Neutrophil (primary cell): ENCODE measurements at regions not wholly inside any gene's neighbourhood (a gene's known extent, or its start where the extent isn't known, plus 50 kb on each side); places are given as distances from the start of the nearest gene placed in this dataset.

Source experiments
- H3K27ac ChIP-seq: fragments of 200-600 bp; sonication (generic); 2 replicates; pipeline ENCODE4 v1.5.1; 2016; ENCODE audit warnings: mild to moderate bottlenecking, moderate library complexity
- H3K27me3 ChIP-seq: fragments of 200-600 bp; sonication (generic); 2 replicates; pipeline ENCODE4 v1.6.0; 2016; ENCODE audit warnings: mild to moderate bottlenecking
- H3K36me3 ChIP-seq: fragments of 200-600 bp; sonication (generic); 2 replicates; pipeline ENCODE4 v1.5.1; 2017
- H3K4me1 ChIP-seq, 2 experiments: fragments of 200-600 bp in 1 of 2; sonication (generic) in 1 of 2; 1 replicate in 1 of 2; 2 replicates in 1 of 2; pipeline versions ENCODE4 v1.5.1 to v1.6.1; 2013 to 2016; ENCODE audit warnings: low read depth in 1 of 2, low read length in 1 of 2, mild to moderate bottlenecking in 1 of 2, moderate library complexity in 1 of 2; ENCODE audit not compliant: control insufficient read depth in 1 of 2, insufficient read depth in 1 of 2
- H3K4me3 ChIP-seq, 2 experiments: fragments of 200-600 bp in 1 of 2; sonication (generic) in 1 of 2; 1 replicate in 1 of 2; 2 replicates in 1 of 2; pipeline ENCODE4 v1.5.1; 2013 to 2016; ENCODE audit warnings: low read depth in 1 of 2, low read length in 1 of 2, mild to moderate bottlenecking in 1 of 2, moderate library complexity in 1 of 2
- H3K9me3 ChIP-seq: fragments of 200-600 bp; sonication (generic); 2 replicates; pipeline ENCODE4 v1.5.1; 2016
- CTCF ChIP-seq: fragments of 200-600 bp; sonication (generic); IDR thresholded peaks from 2 replicates; pipeline ENCODE4 v1.5.1; 2016; ENCODE audit warnings: antibody characterized with exemption

GRCh38 chr2:113838744-113839444, 51.0 kb upstream of the ACTR3 start:
- Histone ChIP-seq H3K4me3 (no peak overlapping the region), H3K36me3 (no peaks in the 10 kb centered on the region), H3K27ac (no peak overlapping the region), H3K27me3 (no peaks in the 10 kb centered on the region), H3K4me1 (peaks cover 11 to 12% of the 10 kb centered on the region in 2 experiments), H3K9me3 (no peaks in the 10 kb centered on the region)
- no peak for TF ChIP-seq CTCF

- Histone ChIP-seq H3K9me3 (no peaks in the 10 kb centered on the region), H3K27me3 (no peaks in the 10 kb centered on the region), H3K36me3 (no peaks in the 10 kb centered on the region), H3K4me1 (peaks cover 17% of the 10 kb centered on the region in 2 experiments), H3K27ac (no peak overlapping the region), H3K4me3 (no peak overlapping the region)
- TF ChIP-seq CTCF: no peak
Observed at GRCh38 chr2:113838277-113838676, 51.6 kb upstream of the ACTR3 start.

- Histone ChIP-seq H3K27me3 (no peaks in the 10 kb centered on the region), H3K9me3 (no peaks in the 10 kb centered on the region), H3K36me3 (no peaks in the 10 kb centered on the region), H3K27ac (peak overlapping the region; percentile 82), H3K4me3 (peak overlapping the region in 1 of 2 experiments; percentile 31), H3K4me1 (peaks cover 17 to 27% of the 10 kb centered on the region in 2 experiments)
- no peak for TF ChIP-seq CTCF
Observed at GRCh38 chr2:113834051-113834730, 55.7 kb upstream of the ACTR3 start.

GRCh38 chr2:113832795-113833290, 57.0 kb upstream of the ACTR3 start:
- H3K27me3 ChIP-seq: no peaks in the 10 kb centered on the region
- peaks cover 17 to 28% of the 10 kb centered on the region in 2 experiments for H3K4me1 ChIP-seq
- no peak for TF ChIP-seq CTCF

GRCh38 chr2:113831161-113831560, 58.7 kb upstream of the ACTR3 start:
- H3K4me1 ChIP-seq: peaks cover 17 to 28% of the 10 kb centered on the region in 2 experiments

More at GRCh38 chr2:113832795-113833290, 57.0 kb upstream of the ACTR3 start:
- Histone ChIP-seq H3K9me3 (no peaks in the 10 kb centered on the region), H3K4me3 (no peak overlapping the region), H3K36me3 (no peaks in the 10 kb centered on the region), H3K27ac (no peak overlapping the region)

More at GRCh38 chr2:113831161-113831560, 58.7 kb upstream of the ACTR3 start:
- no peak for TF ChIP-seq CTCF
- Histone ChIP-seq H3K4me3 (no peak overlapping the region), H3K9me3 (no peaks in the 10 kb centered on the region), H3K27me3 (no peaks in the 10 kb centered on the region), H3K36me3 (no peaks in the 10 kb centered on the region), H3K27ac (no peak overlapping the region)
